C4-2B (cell line): ENCODE measurements at regions not wholly inside any gene's neighbourhood (a gene's known extent, or its start where the extent isn't known, plus 50 kb on each side); places are given as distances from the start of the nearest gene placed in this dataset.
A peak's percentile ranks its signal among the peaks of the same experiment; 100 is the strongest.

Source experiments
- H3K27ac ChIP-seq: fragments of 450-650 bp; 2 replicates; pipeline ENCODE4 v1.5.1; 2017
- ZFX ChIP-seq: fragments of 450-650 bp; IDR thresholded peaks from 2 replicates; pipeline ENCODE4 v1.6.1; 2017
- TF ChIP-seq, protein P1 (sequence below): fragments of 450-650 bp; conservative IDR thresholded peaks from 2 replicates; pipeline ENCODE4 v1.5.1; 2017; ENCODE audit warnings: mild to moderate bottlenecking

DNA sequence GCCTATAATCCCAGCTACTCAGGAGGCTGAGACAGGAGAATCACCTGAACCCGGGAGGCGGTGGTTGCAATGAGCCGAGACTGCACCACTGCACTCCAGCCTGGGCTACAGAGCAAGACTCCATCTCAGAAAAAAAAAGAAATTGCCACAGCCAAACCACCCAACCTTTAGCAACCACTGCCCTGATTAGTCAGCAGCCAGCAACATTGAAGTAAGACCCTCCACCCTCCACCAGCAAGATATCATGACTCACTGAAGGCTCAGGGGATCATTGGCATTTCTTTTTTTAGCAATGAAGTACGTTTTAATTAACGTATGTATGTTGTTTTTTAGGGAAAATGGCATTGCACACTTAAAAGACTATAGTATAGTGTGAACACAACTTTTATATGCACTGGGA, 349.1 kb upstream of the ACVR2A start:
- TF ChIP-seq, protein P1, sequence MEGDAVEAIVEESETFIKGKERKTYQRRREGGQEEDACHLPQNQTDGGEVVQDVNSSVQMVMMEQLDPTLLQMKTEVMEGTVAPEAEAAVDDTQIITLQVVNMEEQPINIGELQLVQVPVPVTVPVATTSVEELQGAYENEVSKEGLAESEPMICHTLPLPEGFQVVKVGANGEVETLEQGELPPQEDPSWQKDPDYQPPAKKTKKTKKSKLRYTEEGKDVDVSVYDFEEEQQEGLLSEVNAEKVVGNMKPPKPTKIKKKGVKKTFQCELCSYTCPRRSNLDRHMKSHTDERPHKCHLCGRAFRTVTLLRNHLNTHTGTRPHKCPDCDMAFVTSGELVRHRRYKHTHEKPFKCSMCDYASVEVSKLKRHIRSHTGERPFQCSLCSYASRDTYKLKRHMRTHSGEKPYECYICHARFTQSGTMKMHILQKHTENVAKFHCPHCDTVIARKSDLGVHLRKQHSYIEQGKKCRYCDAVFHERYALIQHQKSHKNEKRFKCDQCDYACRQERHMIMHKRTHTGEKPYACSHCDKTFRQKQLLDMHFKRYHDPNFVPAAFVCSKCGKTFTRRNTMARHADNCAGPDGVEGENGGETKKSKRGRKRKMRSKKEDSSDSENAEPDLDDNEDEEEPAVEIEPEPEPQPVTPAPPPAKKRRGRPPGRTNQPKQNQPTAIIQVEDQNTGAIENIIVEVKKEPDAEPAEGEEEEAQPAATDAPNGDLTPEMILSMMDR = no peak
- TF ChIP-seq ZFX = no peak
- H3K27ac ChIP-seq = no peak overlapping the region

DNA sequence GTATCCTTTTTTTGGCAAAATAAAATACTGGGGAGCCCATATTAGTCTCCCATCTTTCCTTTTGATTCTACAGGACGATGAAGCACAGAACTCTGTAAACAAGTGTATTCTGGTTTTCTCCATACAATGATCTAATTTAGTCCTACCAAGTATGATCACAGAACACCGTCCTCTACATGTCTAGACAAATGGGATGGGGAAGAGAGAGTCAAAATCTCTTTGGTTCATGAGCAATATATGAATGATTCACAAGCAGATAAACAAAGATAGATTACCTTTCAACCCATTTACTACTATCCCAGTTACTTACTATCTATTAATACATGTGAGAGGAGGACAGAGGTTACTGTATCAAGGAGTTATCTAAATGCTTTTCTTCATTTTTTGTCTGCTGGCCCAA, 352.4 kb upstream of the ACVR2A start:
- TF ChIP-seq, protein P1 = no peak
- no peak for TF ChIP-seq ZFX
- no peak overlapping the region for H3K27ac ChIP-seq

DNA sequence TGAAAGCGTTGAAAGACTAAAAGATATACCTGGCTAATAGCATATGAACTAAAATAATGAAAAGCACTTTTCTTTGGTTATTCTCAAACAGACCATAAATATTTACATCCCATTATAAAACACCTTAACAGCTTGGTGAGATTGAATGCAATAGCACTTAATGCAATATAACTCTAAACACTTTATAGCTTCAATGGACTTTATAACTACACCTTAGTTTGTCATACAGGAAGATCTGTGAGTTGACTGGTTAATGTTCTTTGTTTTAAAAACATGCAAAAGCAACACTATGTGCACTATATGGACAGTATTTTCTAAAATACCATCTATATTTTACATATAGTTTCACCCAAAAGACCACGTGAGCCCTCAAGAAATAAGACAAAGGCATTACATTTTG, 353.3 kb upstream of the ACVR2A start:
- TF ChIP-seq, protein P1 = no peak
- no peak for TF ChIP-seq ZFX
- H3K27ac ChIP-seq = no peak overlapping the region

DNA sequence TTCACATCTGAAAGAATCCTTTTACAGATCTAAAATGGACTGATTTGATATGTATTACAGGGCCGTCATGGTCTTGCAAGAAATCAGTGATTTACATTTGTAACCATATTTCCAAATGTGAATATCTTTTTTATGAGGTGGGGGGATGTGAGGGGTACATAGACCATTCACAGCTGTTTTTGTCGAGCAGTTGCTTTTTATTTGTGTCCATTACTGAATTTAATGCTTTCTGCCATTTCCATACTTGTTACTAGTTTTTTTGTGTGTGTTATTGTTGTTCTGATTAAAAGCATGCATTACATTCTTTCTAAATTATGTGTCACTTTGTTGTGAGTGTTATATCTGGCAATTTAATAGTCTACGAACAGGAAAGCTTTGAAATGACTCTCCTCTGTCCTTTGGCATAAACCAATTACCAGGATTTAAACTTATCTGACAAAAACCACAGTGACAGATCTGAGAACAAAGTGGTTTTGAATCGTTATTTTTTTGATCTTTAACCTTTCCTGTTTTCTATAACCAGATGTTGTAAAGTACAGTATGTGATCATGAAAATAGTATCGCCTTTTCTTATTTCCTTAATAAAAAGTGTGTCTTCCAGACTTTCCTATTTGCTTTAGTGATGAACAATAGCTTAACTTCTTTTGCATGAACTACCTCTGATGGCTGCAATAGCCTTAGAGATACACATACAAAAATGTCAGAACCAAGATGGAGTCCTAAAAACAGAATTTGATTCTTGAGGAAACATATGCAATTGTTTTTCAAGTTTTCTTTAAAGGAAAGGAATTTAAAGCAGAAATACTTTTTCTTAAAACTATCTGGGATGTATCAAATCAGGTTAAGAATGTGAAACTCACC, 354.2 kb upstream of the ACVR2A start:
- no peak for TF ChIP-seq ZFX
- TF ChIP-seq, protein P1 = no peak
- no peak overlapping the region for H3K27ac ChIP-seq

DNA sequence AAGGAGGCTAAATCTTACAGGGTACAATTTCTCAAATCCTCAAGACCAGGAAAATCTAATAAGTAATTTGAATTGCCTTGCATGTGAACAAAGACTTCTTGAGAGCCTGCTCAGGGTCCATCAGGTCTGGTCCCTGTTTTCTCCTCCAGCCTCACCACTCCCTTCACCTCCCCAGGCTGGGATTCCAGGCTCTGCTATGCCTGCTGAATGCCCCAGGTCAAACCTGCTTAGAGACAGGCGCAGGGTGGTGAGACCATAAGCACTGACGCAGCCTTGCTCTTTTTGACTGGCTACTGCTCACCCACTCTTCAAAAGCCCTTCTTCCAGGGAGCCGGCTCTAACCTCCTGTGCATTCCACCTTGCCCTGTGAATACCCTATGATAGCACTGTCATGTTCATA, 356.4 kb upstream of the ACVR2A start:
- H3K27ac ChIP-seq = peak overlapping the region; percentile 90
- TF ChIP-seq ZFX = no peak

DNA sequence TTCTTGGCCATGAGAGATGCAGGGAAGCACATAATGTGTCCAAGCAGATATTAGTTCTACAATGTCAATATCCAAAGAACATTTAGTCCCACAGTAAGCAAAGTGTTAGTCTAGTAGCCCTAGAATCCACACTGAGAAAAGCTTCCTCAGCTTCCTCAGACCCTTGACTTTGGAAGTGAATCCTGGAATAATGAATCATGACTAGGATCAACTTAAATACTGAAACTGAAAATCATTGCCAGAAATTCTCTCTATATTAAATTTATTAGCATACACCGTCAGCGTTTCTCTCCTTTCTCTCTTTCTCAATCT, 356.9 kb upstream of the ACVR2A start:
- TF ChIP-seq, protein P1 = no peak
- TF ChIP-seq ZFX = no peak
- peak overlapping the region; percentile 90 for H3K27ac ChIP-seq

DNA sequence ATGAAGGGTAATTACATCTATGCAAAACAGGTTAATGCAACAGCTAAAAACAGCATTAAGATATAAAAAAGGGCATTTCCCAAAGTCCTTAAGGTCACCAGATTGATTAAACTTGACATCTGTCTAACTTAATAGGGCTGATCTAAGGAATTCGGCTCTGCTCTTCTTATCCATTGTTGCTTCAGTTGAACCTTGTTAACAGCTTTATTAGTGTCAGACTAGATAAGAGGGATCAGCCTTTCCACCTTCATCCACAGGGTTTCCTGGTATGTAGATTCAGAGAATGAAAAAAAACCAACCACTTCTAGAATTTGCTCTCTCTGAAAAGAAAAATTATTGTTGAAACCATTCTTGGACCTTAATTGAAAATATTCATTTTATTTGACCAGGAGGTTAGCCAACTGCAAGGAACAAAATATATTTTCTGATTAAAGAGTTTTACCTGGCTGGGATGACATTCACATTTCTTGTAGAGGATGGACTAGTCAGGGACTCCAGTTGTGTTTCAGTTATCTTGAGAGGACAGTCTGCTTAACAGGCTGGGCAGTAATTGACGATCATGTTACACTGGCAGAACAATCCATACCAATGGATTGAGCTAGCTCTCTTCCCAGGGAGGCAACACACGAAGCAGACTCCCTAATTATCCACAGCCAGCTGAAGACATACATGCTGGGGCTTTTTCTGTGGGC, 357.4 kb upstream of the ACVR2A start:
- H3K27ac ChIP-seq = peak overlapping the region; percentile 90; the same call in 1 of the 2 replicates
- no peak for TF ChIP-seq ZFX
- TF ChIP-seq, protein P1 = no peak
